ENCODE measurements at regions not wholly inside any gene's neighbourhood (a gene's known extent, or its start where the extent isn't known, plus 50 kb on each side); places are given as distances from the start of the nearest gene placed in this dataset.

DNA sequence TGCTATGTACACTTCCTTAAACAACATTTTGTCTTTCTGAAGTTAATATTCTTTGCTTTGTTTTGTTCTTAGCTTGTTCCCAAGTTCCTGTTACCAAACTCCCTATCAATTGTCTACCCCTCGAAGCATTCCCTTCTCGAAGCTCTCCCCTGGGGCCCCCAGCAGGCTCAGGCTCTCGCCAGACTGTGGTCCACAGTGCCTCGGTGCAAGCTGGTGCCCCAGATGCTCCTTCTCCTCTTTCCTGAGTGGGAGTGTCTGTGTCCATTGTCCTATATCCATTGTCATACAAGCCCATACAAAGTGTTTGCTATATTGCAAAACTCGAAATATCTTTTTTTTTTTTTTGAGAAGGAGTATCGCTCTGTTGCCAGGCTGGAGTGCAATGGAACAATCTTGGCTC, 51.7 kb upstream of the RTL6 start:
- DNase-seq = no peak

DNA sequence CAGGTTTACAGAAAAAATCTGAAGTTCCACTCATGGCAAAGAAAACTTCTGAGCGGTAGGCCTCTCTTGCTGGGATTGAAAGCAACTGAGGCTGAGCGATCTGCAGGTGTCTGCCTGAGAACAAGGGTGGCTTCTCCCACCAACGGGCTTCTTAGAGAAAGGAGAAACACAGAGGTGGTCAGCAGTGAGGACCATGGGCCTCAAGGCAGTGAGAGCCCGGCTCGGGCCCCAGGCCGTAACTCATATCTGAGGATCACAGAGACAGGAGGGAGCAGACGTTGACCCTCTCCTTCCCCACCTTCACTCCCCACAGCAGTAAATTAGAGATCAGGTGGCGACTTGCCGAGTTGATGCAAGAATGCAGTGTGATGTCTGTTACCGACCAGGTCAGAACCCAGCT, 50.9 kb upstream of the RTL6 start:
- no peak for DNase-seq

Measured in CD4-positive, alpha-beta T cell treated with Interleukin-10 for 1 hour (primary cell).